Calu3 (cell line): ENCODE measurements at regions not wholly inside any gene's neighbourhood (a gene's known extent, or its start where the extent isn't known, plus 50 kb on each side); places are given as distances from the start of the nearest gene placed in this dataset.

ENCODE experiments used
- BruUV-seq: library from RNA; stranded (reverse); fragments of 400-500 nt; replicated peaks from 2 replicates; lab custom pipeline; 2021; lab: Mats Ljungman, UMichigan
- CTCF ChIA-PET: fragments of 300-600 bp; sonication (Branson Sonifier 250); formaldehyde crosslinking; loops from one replicate; lab custom pipeline; 2022; ENCODE audit warnings: antibody characterized with exemption; lab: Charles Lee
- DNase-seq: peaks from one replicate; pipeline ENCODE4 v3.0.0; 2022
- H3K27ac Mint-ChIP-seq: one replicate; pipeline ENCODE4 v1.8.0; 2022; ENCODE audit warnings: mixed read lengths; ENCODE audit not compliant: unreplicated experiment
- H3K27me3 Mint-ChIP-seq: one replicate; pipeline ENCODE4 v1.8.0; 2022; ENCODE audit warnings: mixed read lengths; ENCODE audit not compliant: unreplicated experiment
- H3K36me3 Mint-ChIP-seq: one replicate; pipeline ENCODE4 v1.8.0; 2022; ENCODE audit warnings: mild to moderate bottlenecking, moderate library complexity, mixed read lengths; ENCODE audit not compliant: insufficient read depth, unreplicated experiment
- H3K4me1 Mint-ChIP-seq: one replicate; pipeline ENCODE4 v1.8.0; 2022; ENCODE audit warnings: mild to moderate bottlenecking, low read depth, mixed read lengths; ENCODE audit not compliant: unreplicated experiment
- H3K4me3 Mint-ChIP-seq: one replicate; pipeline ENCODE4 v1.8.0; 2022; ENCODE audit warnings: mild to moderate bottlenecking, low read depth, moderate library complexity, mixed read lengths; ENCODE audit not compliant: unreplicated experiment
- H3K9me3 Mint-ChIP-seq: one replicate; pipeline ENCODE4 v1.8.0; 2022; ENCODE audit warnings: low read depth, mixed read lengths; ENCODE audit not compliant: unreplicated experiment
- CTCF ChIP-seq: fragments of 200-600 bp; IDR thresholded peaks from one replicate; pipeline ENCODE4 v1.8.0; 2022; ENCODE audit warnings: antibody characterized with exemption; ENCODE audit not compliant: unreplicated experiment
- intact Hi-C: fragments of 100-400 bp; cut with micrococcal nuclease; formaldehyde crosslinking; loops from one replicate; pipeline ENCODE4 v1.10.0; 2022; ENCODE audit not compliant: unreplicated experiment

GRCh38 chr6:11869672-11870340 is 91.2 kb upstream of the ADTRP start:
- Mint-ChIP-seq H3K9me3 (peaks cover 3% of the 10 kb centered on the region), H3K27me3 (no peaks in the 10 kb centered on the region), H3K4me1 (no peaks in the 10 kb centered on the region), H3K4me3 (no peak overlapping the region), H3K27ac (no peak overlapping the region), H3K36me3 (no peaks in the 10 kb centered on the region)
- CTCF ChIA-PET = no interaction called here
- BruUV-seq = no TSS peak
- intact Hi-C loops = no loop called here
- TF ChIP-seq CTCF = no peak
- DNase-seq = no peak

GRCh38 chr6:11868392-11868791 is 89.8 kb upstream of the ADTRP start:
- Mint-ChIP-seq H3K27me3 (no peaks in the 10 kb centered on the region), H3K4me1 (no peaks in the 10 kb centered on the region), H3K4me3 (no peak overlapping the region), H3K36me3 (no peaks in the 10 kb centered on the region), H3K27ac (no peak overlapping the region), H3K9me3 (peaks cover 3% of the 10 kb centered on the region)
- no TSS peak for BruUV-seq
- TF ChIP-seq CTCF = no peak
- DNase-seq = no peak
- intact Hi-C loops = no loop called here
- CTCF ChIA-PET = no interaction called here

DNA sequence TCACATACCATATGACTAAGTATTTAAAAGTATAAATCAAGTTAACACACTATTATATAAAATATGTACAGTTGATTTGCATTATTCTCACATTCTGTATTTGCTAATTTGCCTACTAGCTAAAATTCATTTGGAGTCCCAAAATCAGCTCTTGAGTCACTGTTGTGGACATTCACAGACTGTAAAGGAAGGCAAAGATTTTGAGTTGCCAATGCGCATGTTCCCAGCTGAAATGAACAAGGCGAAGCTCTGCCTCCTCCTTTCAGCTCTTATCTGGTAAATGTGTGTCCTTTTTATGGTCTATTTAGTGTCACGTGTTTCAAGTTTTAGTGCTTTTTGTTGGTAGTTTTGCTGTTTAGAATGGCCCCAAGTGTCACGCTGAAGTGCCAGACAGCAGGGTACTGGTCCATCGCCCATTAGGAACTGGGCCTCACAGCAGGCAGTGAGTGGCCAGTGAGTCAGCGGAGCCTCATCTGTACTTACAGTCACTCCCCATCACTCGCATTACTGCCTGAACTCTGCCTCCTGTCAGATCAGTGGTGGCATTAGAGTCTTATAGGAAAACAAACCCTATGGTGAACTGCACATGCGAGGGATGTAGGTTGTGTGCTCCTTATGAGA is 87.2 kb upstream of the ADTRP start:
- Mint-ChIP-seq H3K36me3 (no peaks in the 10 kb centered on the region), H3K9me3 (no peaks in the 10 kb centered on the region), H3K4me1 (no peaks in the 10 kb centered on the region), H3K27ac (no peak overlapping the region), H3K27me3 (no peaks in the 10 kb centered on the region), H3K4me3 (no peak overlapping the region)
- TF ChIP-seq CTCF = no peak
- no TSS peak for BruUV-seq
- intact Hi-C loops = no loop called here
- DNase-seq = no peak
- CTCF ChIA-PET = no interaction called here

DNA sequence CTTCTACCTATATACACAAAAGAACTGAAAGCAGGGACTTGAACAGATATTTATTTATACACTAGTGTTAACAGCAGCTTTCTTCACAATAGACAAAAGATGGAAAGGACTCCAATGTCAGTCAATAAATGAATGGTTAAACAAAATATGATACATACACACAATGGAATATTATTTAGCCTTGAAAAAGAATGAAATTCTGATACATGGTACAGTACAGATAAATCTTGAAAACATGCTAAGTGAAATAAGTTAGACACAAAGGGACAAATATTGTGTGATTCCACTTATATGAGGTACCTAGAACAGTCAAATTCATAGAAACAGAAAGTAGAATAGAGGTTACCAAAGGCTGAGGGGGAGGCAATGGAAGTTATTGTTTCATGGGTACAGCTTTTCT is 79.8 kb upstream of the ADTRP start:
- H3K27ac Mint-ChIP-seq = no peak overlapping the region
- H3K27me3 Mint-ChIP-seq = no peaks in the 10 kb centered on the region
- CTCF ChIA-PET = no interaction called here
- no peak for TF ChIP-seq CTCF
- H3K36me3 Mint-ChIP-seq = no peaks in the 10 kb centered on the region
- H3K4me3 Mint-ChIP-seq = no peak overlapping the region
- intact Hi-C loops = no loop called here
- BruUV-seq = no TSS peak
- no peaks in the 10 kb centered on the region for H3K9me3 Mint-ChIP-seq
- DNase-seq = no peak
- H3K4me1 Mint-ChIP-seq = no peaks in the 10 kb centered on the region
